ENCODE measurements at regions not wholly inside any gene's neighbourhood (a gene's known extent, or its start where the extent isn't known, plus 50 kb on each side); places are given as distances from the start of the nearest gene placed in this dataset.

DNA sequence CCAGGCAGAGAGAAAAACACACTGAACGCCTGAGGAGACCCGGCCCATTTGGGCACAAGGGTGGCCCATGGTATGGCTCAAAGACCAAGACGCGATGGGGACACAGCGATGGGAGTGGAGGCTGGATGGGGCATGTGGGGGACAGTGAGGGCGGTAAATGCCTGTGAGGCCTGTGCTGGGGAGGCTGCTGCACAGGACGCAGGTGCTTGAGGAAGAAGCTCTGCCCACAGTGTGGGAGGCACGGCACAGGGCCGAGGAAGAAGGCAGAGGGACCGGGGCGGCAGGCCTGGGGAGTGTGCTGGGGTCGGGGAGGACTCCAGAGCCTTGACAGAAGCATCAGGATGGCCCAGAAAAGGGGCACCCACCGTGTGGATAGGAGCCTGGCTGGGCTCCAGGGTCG is 75.9 kb upstream of the WNT11 start:
- TF ChIP-seq GATA2 (IDR thresholded peaks at IDR 0.05; ENCODE audit: low read depth, low read length): no peak
- no peak for TF ChIP-seq GATA3 (IDR thresholded peaks at IDR 0.05; ENCODE audit: low read depth, low read length)

Measured in SH-SY5Y (cell line).